ENCODE measurements at regions not wholly inside any gene's neighbourhood (a gene's known extent, or its start where the extent isn't known, plus 50 kb on each side); places are given as distances from the start of the nearest gene placed in this dataset.
A peak's percentile ranks its signal among the peaks of the same experiment; 100 is the strongest.
"Not testable (repeated sequence)": the region's sequence is repeated elsewhere in the genome, so short reads cannot be mapped to it uniquely, and the experiment has no call there.

- intact Hi-C loops (cut with DNase I), result no loop called here
- DNase-seq (no peak), ATAC-seq (no peak)
Observed at GRCh38 chr2:16112251-16112971, 172.1 kb downstream of the MYCN start.

- intact Hi-C loops (cut with DNase I), result no loop called here
- no peak for ATAC-seq
Observed at GRCh38 chr2:16111838-16112210, 171.5 kb downstream of the MYCN start.

GRCh38 chr2:16109821-16110310 lies 169.5 kb downstream of the MYCN start:
- intact Hi-C loops (cut with DNase I), result no loop called here
- ATAC-seq (no peak), DNase-seq (no peak)

More at GRCh38 chr2:16111838-16112210, 171.5 kb downstream of the MYCN start:
- DNase-seq, result no peak

- ATAC-seq (no peak), DNase-seq (no peak)
- intact Hi-C loops (cut with DNase I), result no loop called here
Observed at GRCh38 chr2:16109368-16109820, 169.0 kb downstream of the MYCN start.

- no peak for DNase-seq
- no peak for ATAC-seq
- intact Hi-C loops (cut with DNase I), result no loop called here
Observed at GRCh38 chr2:16107246-16107645, 166.9 kb downstream of the MYCN start.

GRCh38 chr2:16106619-16107018 lies 166.3 kb downstream of the MYCN start:
- ATAC-seq (no peak), DNase-seq (no peak)
- intact Hi-C loops (cut with DNase I), result no loop called here

- ATAC-seq (peak in 1 of 2 donors; percentile 60), DNase-seq (no peak)
- intact Hi-C loops (cut with DNase I), result no loop called here
Observed at GRCh38 chr2:16105669-16106281, 165.4 kb downstream of the MYCN start.

GRCh38 chr2:16104949-16105668 lies 164.8 kb downstream of the MYCN start:
- no peak for DNase-seq
- intact Hi-C loops (cut with DNase I), result no loop called here
- no peak for ATAC-seq

- intact Hi-C loops (cut with DNase I), result no loop called here
- DNase-seq (no peak), ATAC-seq (no peak)
Observed at GRCh38 chr2:16104315-16104948, 164.1 kb downstream of the MYCN start.

GRCh38 chr2:16103614-16104314 lies 163.4 kb downstream of the MYCN start:
- DNase-seq, result no peak
- intact Hi-C loops (cut with DNase I), result no loop called here
- ATAC-seq, result no peak

- ATAC-seq, result no peak
- intact Hi-C loops (cut with DNase I), result no loop called here
- no peak for DNase-seq
Observed at GRCh38 chr2:16102976-16103380, 162.6 kb downstream of the MYCN start.

- no peak for DNase-seq
- intact Hi-C loops (cut with DNase I), result no loop called here
- ATAC-seq, result no peak
Observed at GRCh38 chr2:16102358-16102975, 162.1 kb downstream of the MYCN start.

GRCh38 chr2:16101196-16101595 lies 160.8 kb downstream of the MYCN start:
- intact Hi-C loops (cut with DNase I), result no loop called here
- no peak for ATAC-seq

GRCh38 chr2:16100006-16100405 lies 159.7 kb downstream of the MYCN start:
- ATAC-seq, result peak; percentile 27 to 33

More at GRCh38 chr2:16101196-16101595, 160.8 kb downstream of the MYCN start:
- DNase-seq, result no peak

GRCh38 chr2:16099326-16099725 lies 159.0 kb downstream of the MYCN start:
- ATAC-seq (no peak), DNase-seq (no peak)
- intact Hi-C loops (cut with DNase I), result no loop called here

More at GRCh38 chr2:16100006-16100405, 159.7 kb downstream of the MYCN start:
- DNase-seq, result no peak
- intact Hi-C loops (cut with DNase I), result no loop called here

GRCh38 chr2:16096962-16097361 lies 156.6 kb downstream of the MYCN start:
- intact Hi-C loops (cut with DNase I), result no loop called here
- ATAC-seq (no peak), DNase-seq (no peak)

- DNase-seq; intact Hi-C loops (cut with DNase I); ATAC-seq: not testable (repeated sequence)
Observed at GRCh38 chr2:16095483-16095882, 155.1 kb downstream of the MYCN start.

GRCh38 chr2:16094811-16095210 lies 154.5 kb downstream of the MYCN start:
- intact Hi-C loops (cut with DNase I), result no loop called here
- ATAC-seq (no peak), DNase-seq (no peak)

Measured in left cardiac atrium (tissue), 4 donors.